ENCODE measurements at regions not wholly inside any gene's neighbourhood (a gene's known extent, or its start where the extent isn't known, plus 50 kb on each side); places are given as distances from the start of the nearest gene placed in this dataset.

GRCh38 chr3:103949693-103950092 lies 1417.0 kb upstream of the ALCAM start:
- ChIA-PET RAD21 (ENCODE audit: unreplicated experiment) (interaction anchor here (0.7 kb wide), 1 partner anchor 27 kb away, joined by 3 read pairs; no protein-coding TSS in a partner anchor), POLR2A (no interaction called here), SMC1A (ENCODE audit: uncharacterized antibody, unreplicated experiment) (interaction anchor here (0.8 to 3.1 kb wide), 10 partner anchors 11 to 47 kb away, joined by 3 to 13 read pairs (median 3); no protein-coding TSS in a partner anchor), CTCF (interaction anchor here (1.0 kb wide), 1 partner anchor 46 kb away, joined by 3 read pairs; no protein-coding TSS in a partner anchor)
- H2AFZ ChIP-seq (ENCODE audit: control insufficient read depth, low read depth, low read length) = no peak overlapping the region
- no peak overlapping the region for H3K9ac ChIP-seq (ENCODE audit: control insufficient read depth, insufficient read depth, low read length)
- no peaks in the 10 kb centered on the region for H3K27me3 ChIP-seq (replicated peaks in 1 of 2; ENCODE audit: control insufficient read depth in 2 of 2, insufficient read depth in 2 of 2, low read length in 1 of 2)
- no peak overlapping the region for H3K27ac ChIP-seq (ENCODE audit: control insufficient read depth, insufficient read depth)
- 0% methylated on average over 1 of the region's 1 CpG for WGBS (ENCODE audit: insufficient coverage, insufficient replicate concordance, low lambda C conversion rate, missing lambda C conversion rate)
- no peaks in the 10 kb centered on the region for H3K4me1 ChIP-seq (ENCODE audit: control insufficient read depth, insufficient read depth, low read length)
- H3K4me3 ChIP-seq = no peak overlapping the region
- in situ Hi-C loops (cut with MboI) = no loop called here
- FAIRE-seq = no peak
- no peak for DNase-seq (ENCODE audit: low read depth, low spot score)
- H4K20me1 ChIP-seq (ENCODE audit: control insufficient read depth, insufficient read depth) = no peaks in the 10 kb centered on the region
- H3K9me3 ChIP-seq (replicated peaks; ENCODE audit: control insufficient read depth, insufficient read depth, low read length) = no peaks in the 10 kb centered on the region
- intact Hi-C loops (cut with micrococcal nuclease; ENCODE audit: unreplicated experiment) = no loop called here
- TF ChIP-seq E4F1 (IDR thresholded peaks at IDR 0.05; ENCODE audit: borderline replicate concordance, partially characterized antibody) = no peak
- no peak for TF ChIP-seq ZBED1 (IDR thresholded peaks at IDR 0.05; ENCODE audit: borderline replicate concordance)
- no peak for TF ChIP-seq CHD4 (IDR thresholded peaks at IDR 0.05)
- no peak for TF ChIP-seq HSF1 (IDR thresholded peaks at IDR 0.05; ENCODE audit: low read depth, low read length)
- TF ChIP-seq HDGF (IDR thresholded peaks at IDR 0.05) = no peak
- TF ChIP-seq STAT1 (conservative IDR thresholded peaks at IDR 0.05) = no peak
- TF ChIP-seq E2F8 (IDR thresholded peaks at IDR 0.05; ENCODE audit: low read depth, partially characterized antibody) = no peak
- TF ChIP-seq CUX1 (IDR thresholded peaks at IDR 0.05; ENCODE audit: insufficient replicate concordance, low read depth, low read length) = no peak
- no peak for ATAC-seq
- H3K4me2 ChIP-seq (ENCODE audit: control insufficient read depth, insufficient read depth) = no peak overlapping the region
- H3K79me2 ChIP-seq (ENCODE audit: control insufficient read depth, insufficient read depth, low read length) = no peaks in the 10 kb centered on the region
- BruUV-seq (replicated peaks) = no TSS peak
- no peaks in the 10 kb centered on the region for H3K36me3 ChIP-seq (ENCODE audit: control insufficient read depth in 2 of 2, insufficient read depth in 2 of 2, low read length in 1 of 2)
